SK-N-SH (cell line): ENCODE measurements at regions not wholly inside any gene's neighbourhood (a gene's known extent, or its start where the extent isn't known, plus 50 kb on each side); places are given as distances from the start of the nearest gene placed in this dataset.

Source experiments
- CTCF ChIA-PET: fragments of 300-600, 350-600 bp; formaldehyde crosslinking; extraction: SDS; loops from one replicate; lab custom pipeline; 2021; lab: Yijun Ruan, JAX
- POLR2A ChIA-PET: fragments of 350-600 bp; sonication (Branson Sonifier 250); formaldehyde crosslinking; extraction: SDS; loops from one replicate; lab custom pipeline; 2020; ENCODE audit warnings: antibody characterized with exemption, inconsistent platforms; lab: Yijun Ruan, JAX
- DNase-seq: peaks from one replicate; pipeline ENCODE4 v3.0.0; 2012
- H2AFZ ChIP-seq: fragments of 200-600 bp; sonication (generic); 2 replicates; pipeline ENCODE4 v1.8.1; 2016; ENCODE audit warnings: antibody characterized with exemption, mild to moderate bottlenecking, low read depth
- H3F3A ChIP-seq: fragments of 200-600 bp; sonication (generic); replicated peaks from 2 replicates; pipeline ENCODE3; 2016; ENCODE audit warnings: antibody characterized with exemption, mild to moderate bottlenecking; ENCODE audit not compliant: insufficient read depth
- H3K27ac ChIP-seq, 2 experiments: fragments of 200-500 bp in 1 of 2; fragments of 200-600 bp in 1 of 2; sonication (Bioruptor generic) in 1 of 2; sonication (generic), shearing (Covaris generic) in 1 of 2; 2 replicates each; pipeline versions ENCODE4 v1.5.1 to v1.6.1; 2014 to 2016; ENCODE audit warnings: low read depth in 2 of 2, inconsistent platforms in 1 of 2, low read length in 1 of 2, mild to moderate bottlenecking in 1 of 2, mixed read lengths in 1 of 2
- H3K27me3 ChIP-seq: fragments of 200-600 bp; sonication (generic), shearing (Covaris generic); 2 replicates; pipeline ENCODE4 v1.6.1; 2016; ENCODE audit warnings: mixed run types; ENCODE audit not compliant: insufficient read depth
- H3K36me3 ChIP-seq, 2 experiments: fragments of 200-500 bp in 1 of 2; fragments of 200-600 bp in 1 of 2; sonication (Bioruptor generic) in 1 of 2; sonication (generic) in 1 of 2; replicated peaks in 1 of 2; 2 replicates each; pipeline versions ENCODE3 to v1.5.1; 2014 to 2016; ENCODE audit warnings: low read length in 1 of 2, mild to moderate bottlenecking in 1 of 2; ENCODE audit not compliant: insufficient read depth in 2 of 2, control insufficient read depth in 1 of 2
- H3K4me1 ChIP-seq, 2 experiments: fragments of 200-500 bp in 1 of 2; fragments of 200-600 bp in 1 of 2; sonication (Bioruptor generic) in 1 of 2; sonication (generic), shearing (Covaris generic) in 1 of 2; 2 replicates each; pipeline versions ENCODE4 v1.5.1 to v1.6.1; 2014 to 2016; ENCODE audit warnings: low read depth in 1 of 2, low read length in 1 of 2, mixed run types in 1 of 2; ENCODE audit not compliant: insufficient read depth in 2 of 2, control insufficient read depth in 1 of 2
- H3K4me2 ChIP-seq: fragments of 200-600 bp; sonication (generic), shearing (Covaris generic); 2 replicates; pipeline ENCODE4 v1.6.1; 2017; ENCODE audit warnings: mixed run types
- H3K4me3 ChIP-seq, 2 experiments: fragments of 200-500 bp in 1 of 2; fragments of 200-600 bp in 1 of 2; sonication (Bioruptor generic) in 1 of 2; sonication (generic), shearing (Covaris generic) in 1 of 2; 2 replicates each; pipeline versions ENCODE4 v1.5.1 to v1.8.1; 2014 to 2016; ENCODE audit warnings: low read depth in 2 of 2, inconsistent platforms in 1 of 2, low read length in 1 of 2, mild to moderate bottlenecking in 1 of 2, mixed read lengths in 1 of 2, moderate library complexity in 1 of 2
- H3K79me2 ChIP-seq: fragments of 200-600 bp; sonication (generic); 2 replicates; pipeline ENCODE4 v1.8.1; 2017; ENCODE audit warnings: mild to moderate bottlenecking; ENCODE audit not compliant: insufficient read depth
- H3K9ac ChIP-seq: fragments of 200-600 bp; sonication (generic); 2 replicates; pipeline ENCODE4 v1.6.1; 2017; ENCODE audit warnings: mixed run types
- H3K9me2 ChIP-seq: fragments of 200-600 bp; sonication (generic); 2 replicates; pipeline ENCODE4 v1.6.1; 2017; ENCODE audit warnings: mixed run types
- H3K9me3 ChIP-seq: fragments of 200-600 bp; sonication (generic); 2 replicates; pipeline ENCODE4 v1.6.1; 2017; ENCODE audit warnings: mixed run types, mild to moderate bottlenecking, moderate library complexity
- H4K20me1 ChIP-seq: fragments of 200-600 bp; sonication (generic); 2 replicates; pipeline ENCODE4 v1.6.1; 2017; ENCODE audit warnings: mild to moderate bottlenecking, mixed run types; ENCODE audit not compliant: insufficient read depth
- CHD2 ChIP-seq: fragments of 150-350 bp; IDR thresholded peaks from 2 replicates; pipeline ENCODE4 v1.6.1; 2018; ENCODE audit warnings: low read length; ENCODE audit not compliant: partially characterized antibody
- EP300 ChIP-seq, 2 experiments: IDR thresholded peaks; 2 replicates each; pipeline versions ENCODE4 v1.4.0 to v1.6.1; 2012; ENCODE audit warnings: borderline replicate concordance in 1 of 2, low read depth in 1 of 2, low read length in 1 of 2
- EZH2phosphoT487 ChIP-seq: fragments of 200-600 bp; sonication (generic); IDR thresholded peaks from 2 replicates; pipeline ENCODE4 v1.6.1; 2017; ENCODE audit warnings: low read depth, mixed run types, mild to moderate bottlenecking, antibody characterized with exemption, moderate library complexity, borderline replicate concordance
- FOXM1 ChIP-seq: IDR thresholded peaks from 2 replicates; pipeline ENCODE4 v1.4.0; 2012; ENCODE audit warnings: low read depth, mild to moderate bottlenecking
- GATA2 ChIP-seq: sonication (generic); formaldehyde crosslinking; IDR thresholded peaks from 2 replicates; pipeline ENCODE4 v1.5.0; 2020; ENCODE audit warnings: mild to moderate bottlenecking, missing genetic modification reagents
- NFIC ChIP-seq: IDR thresholded peaks from 2 replicates; pipeline ENCODE4 v1.4.0; 2012; ENCODE audit warnings: borderline replicate concordance
- NRF1 ChIP-seq: IDR thresholded peaks from 2 replicates; pipeline ENCODE4 v1.6.1; 2012; ENCODE audit warnings: low read depth, mild to moderate bottlenecking, low read length
- RAD21 ChIP-seq: IDR thresholded peaks from 2 replicates; pipeline ENCODE4 v1.6.1; 2012; ENCODE audit warnings: mild to moderate bottlenecking, low read length
- RCOR1 ChIP-seq: fragments of 150-350 bp; IDR thresholded peaks from 2 replicates; pipeline ENCODE4 v1.6.1; 2017; ENCODE audit warnings: antibody characterized with exemption, low read length
- RXRA ChIP-seq: IDR thresholded peaks from 2 replicates; pipeline ENCODE4 v1.4.0; 2012; ENCODE audit warnings: low read depth, mild to moderate bottlenecking, borderline replicate concordance
- SMC3 ChIP-seq: IDR thresholded peaks from 2 replicates; pipeline ENCODE4 v1.6.1; 2012; ENCODE audit warnings: low read depth, low read length, improper control_type of control experiment
- TAF1 ChIP-seq: IDR thresholded peaks from 2 replicates; pipeline ENCODE4 v1.6.1; 2012; ENCODE audit warnings: low read depth, mild to moderate bottlenecking, low read length, moderate library complexity, borderline replicate concordance
- TCF12 ChIP-seq: IDR thresholded peaks from 2 replicates; pipeline ENCODE4 v1.4.0; 2012
- WGBS: methylation state at CpG from one replicate; pipeline ENCODE4 v1.1.6; 2017; ENCODE audit warnings: low lambda C conversion rate; 5-methylcytosine and 5-hydroxymethylcytosine counted together
- TF ChIP-seq, protein P1 (sequence below): IDR thresholded peaks from 2 replicates; pipeline ENCODE4 v1.4.0; 2012; ENCODE audit warnings: low read depth
- TF ChIP-seq, protein P2 (sequence below): fragments of 200-600 bp; sonication (generic); IDR thresholded peaks from 2 replicates; pipeline ENCODE4 v1.6.1; 2017; ENCODE audit warnings: antibody characterized with exemption, mild to moderate bottlenecking, moderate library complexity
- TF ChIP-seq, protein P3 (sequence below): IDR thresholded peaks from 2 replicates; pipeline ENCODE4 v1.4.0; 2012; ENCODE audit warnings: low read depth, borderline replicate concordance
- TF ChIP-seq, protein P4 (sequence below): fragments of 150-350 bp; IDR thresholded peaks from 2 replicates; pipeline ENCODE4 v1.6.1; 2017; ENCODE audit warnings: antibody characterized with exemption, low read length, low read depth, borderline replicate concordance
- TF ChIP-seq, protein P5 (sequence below): IDR thresholded peaks from 2 replicates; pipeline ENCODE4 v1.4.0; 2012; ENCODE audit warnings: low read depth, borderline replicate concordance

DNA sequence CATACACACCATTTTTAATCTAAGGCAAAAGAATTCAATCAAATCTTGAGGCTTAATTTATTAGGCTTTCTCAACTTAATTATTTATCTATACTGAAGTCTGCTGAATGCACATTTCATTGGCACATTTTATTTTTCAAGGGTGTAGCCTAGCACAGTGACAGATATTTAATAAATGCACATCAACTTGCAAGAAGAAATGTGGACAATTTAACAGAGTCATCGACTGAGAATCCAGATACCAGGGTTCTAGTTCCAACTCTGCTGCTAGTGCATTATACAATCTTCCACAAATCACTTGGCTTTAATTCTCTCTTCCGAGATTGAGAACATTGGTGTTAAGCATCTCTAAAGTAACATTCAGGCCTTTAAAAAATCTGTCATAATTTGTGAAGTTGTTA is 88.5 kb upstream of the RBBP8 start:
- Histone ChIP-seq H3K27me3 (no peaks in the 10 kb centered on the region), H3K27ac (no peak overlapping the region), H3K79me2 (no peaks in the 10 kb centered on the region), H3K9me2 (no peaks in the 10 kb centered on the region), H2AFZ (no peak overlapping the region), H3K9ac (no peak overlapping the region), H4K20me1 (no peaks in the 10 kb centered on the region), H3K9me3 (no peaks in the 10 kb centered on the region), H3F3A (no peaks in the 10 kb centered on the region), H3K36me3 (no peaks in the 10 kb centered on the region), H3K4me1 (peaks cover 0 to 3% of the 10 kb centered on the region in 2 experiments; a peak in 2 of 4 replicates), H3K4me2 (no peak overlapping the region), H3K4me3 (no peak overlapping the region)
- CTCF ChIA-PET, result no interaction called here
- WGBS, result 55% methylated on average over 2 of the region's 2 CpGs
- POLR2A ChIA-PET, result no interaction called here
- no peak for DNase-seq
- TF ChIP-seq SMC3, result no peak
- TF ChIP-seq RXRA, result no peak
- TF ChIP-seq, protein P1, sequence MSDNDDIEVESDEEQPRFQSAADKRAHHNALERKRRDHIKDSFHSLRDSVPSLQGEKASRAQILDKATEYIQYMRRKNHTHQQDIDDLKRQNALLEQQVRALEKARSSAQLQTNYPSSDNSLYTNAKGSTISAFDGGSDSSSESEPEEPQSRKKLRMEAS, result no peak
- TF ChIP-seq TCF12, result no peak
- TF ChIP-seq NRF1, result no peak
- TF ChIP-seq TAF1, result no peak
- TF ChIP-seq, protein P2, sequence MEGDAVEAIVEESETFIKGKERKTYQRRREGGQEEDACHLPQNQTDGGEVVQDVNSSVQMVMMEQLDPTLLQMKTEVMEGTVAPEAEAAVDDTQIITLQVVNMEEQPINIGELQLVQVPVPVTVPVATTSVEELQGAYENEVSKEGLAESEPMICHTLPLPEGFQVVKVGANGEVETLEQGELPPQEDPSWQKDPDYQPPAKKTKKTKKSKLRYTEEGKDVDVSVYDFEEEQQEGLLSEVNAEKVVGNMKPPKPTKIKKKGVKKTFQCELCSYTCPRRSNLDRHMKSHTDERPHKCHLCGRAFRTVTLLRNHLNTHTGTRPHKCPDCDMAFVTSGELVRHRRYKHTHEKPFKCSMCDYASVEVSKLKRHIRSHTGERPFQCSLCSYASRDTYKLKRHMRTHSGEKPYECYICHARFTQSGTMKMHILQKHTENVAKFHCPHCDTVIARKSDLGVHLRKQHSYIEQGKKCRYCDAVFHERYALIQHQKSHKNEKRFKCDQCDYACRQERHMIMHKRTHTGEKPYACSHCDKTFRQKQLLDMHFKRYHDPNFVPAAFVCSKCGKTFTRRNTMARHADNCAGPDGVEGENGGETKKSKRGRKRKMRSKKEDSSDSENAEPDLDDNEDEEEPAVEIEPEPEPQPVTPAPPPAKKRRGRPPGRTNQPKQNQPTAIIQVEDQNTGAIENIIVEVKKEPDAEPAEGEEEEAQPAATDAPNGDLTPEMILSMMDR, result no peak
- no peak for TF ChIP-seq EZH2phosphoT487
- TF ChIP-seq EP300 (IDR thresholded peaks at IDR 0.05; ENCODE audit: borderline replicate concordance in 1 of 2, low read depth in 1 of 2, low read length in 1 of 2), result no peak
- TF ChIP-seq RCOR1, result no peak
- no peak for TF ChIP-seq NFIC
- no peak for TF ChIP-seq FOXM1

DNA sequence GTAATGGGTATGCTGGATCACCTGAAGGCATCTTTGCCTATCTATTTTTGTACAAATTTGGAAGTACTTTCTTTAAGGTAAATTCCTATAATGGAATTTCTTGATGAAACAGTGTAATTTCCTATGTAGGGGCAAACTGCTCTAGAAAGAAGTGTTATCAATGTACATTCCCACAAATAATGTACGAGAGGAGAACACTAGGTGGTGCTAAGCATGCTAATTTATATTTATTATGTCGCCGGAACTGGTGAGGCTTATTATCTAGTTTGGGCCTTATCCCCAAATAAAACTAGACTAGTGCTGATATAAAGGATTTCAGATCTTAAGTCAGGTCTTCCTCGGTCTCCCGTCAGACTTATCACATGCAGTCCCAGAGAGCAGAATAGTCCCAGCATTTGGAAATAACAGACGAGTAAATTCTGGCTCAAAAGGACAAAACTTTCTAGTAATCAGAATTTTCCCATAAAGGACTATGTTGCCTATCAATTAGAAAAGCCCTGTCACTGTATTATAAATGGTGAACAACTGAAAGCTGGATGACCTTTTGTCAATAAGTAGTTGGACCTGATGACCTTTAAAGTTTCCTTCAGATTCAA is 86.9 kb upstream of the RBBP8 start:
- no peak overlapping the region for H3K4me2 ChIP-seq
- no peak for TF ChIP-seq GATA2 (CRISPR knock-in tag)
- TF ChIP-seq, protein P2, result peak; percentile 58
- no peak for TF ChIP-seq TAF1
- peak; percentile 52 for TF ChIP-seq SMC3
- TF ChIP-seq CHD2, result peak; percentile 18
- peak; percentile 67 for TF ChIP-seq RAD21
- TF ChIP-seq, protein P3, sequence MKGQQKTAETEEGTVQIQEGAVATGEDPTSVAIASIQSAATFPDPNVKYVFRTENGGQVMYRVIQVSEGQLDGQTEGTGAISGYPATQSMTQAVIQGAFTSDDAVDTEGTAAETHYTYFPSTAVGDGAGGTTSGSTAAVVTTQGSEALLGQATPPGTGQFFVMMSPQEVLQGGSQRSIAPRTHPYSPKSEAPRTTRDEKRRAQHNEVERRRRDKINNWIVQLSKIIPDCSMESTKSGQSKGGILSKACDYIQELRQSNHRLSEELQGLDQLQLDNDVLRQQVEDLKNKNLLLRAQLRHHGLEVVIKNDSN, result no peak
- TF ChIP-seq, protein P4, sequence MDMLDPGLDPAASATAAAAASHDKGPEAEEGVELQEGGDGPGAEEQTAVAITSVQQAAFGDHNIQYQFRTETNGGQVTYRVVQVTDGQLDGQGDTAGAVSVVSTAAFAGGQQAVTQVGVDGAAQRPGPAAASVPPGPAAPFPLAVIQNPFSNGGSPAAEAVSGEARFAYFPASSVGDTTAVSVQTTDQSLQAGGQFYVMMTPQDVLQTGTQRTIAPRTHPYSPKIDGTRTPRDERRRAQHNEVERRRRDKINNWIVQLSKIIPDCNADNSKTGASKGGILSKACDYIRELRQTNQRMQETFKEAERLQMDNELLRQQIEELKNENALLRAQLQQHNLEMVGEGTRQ, result no peak
- TF ChIP-seq, protein P5, sequence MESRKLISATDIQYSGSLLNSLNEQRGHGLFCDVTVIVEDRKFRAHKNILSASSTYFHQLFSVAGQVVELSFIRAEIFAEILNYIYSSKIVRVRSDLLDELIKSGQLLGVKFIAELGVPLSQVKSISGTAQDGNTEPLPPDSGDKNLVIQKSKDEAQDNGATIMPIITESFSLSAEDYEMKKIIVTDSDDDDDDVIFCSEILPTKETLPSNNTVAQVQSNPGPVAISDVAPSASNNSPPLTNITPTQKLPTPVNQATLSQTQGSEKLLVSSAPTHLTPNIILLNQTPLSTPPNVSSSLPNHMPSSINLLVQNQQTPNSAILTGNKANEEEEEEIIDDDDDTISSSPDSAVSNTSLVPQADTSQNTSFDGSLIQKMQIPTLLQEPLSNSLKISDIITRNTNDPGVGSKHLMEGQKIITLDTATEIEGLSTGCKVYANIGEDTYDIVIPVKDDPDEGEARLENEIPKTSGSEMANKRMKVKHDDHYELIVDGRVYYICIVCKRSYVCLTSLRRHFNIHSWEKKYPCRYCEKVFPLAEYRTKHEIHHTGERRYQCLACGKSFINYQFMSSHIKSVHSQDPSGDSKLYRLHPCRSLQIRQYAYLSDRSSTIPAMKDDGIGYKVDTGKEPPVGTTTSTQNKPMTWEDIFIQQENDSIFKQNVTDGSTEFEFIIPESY, result no peak
- TF ChIP-seq, all 33 proteins: peak for 4
- Histone ChIP-seq H2AFZ (no peak overlapping the region), H3K9me2 (no peaks in the 10 kb centered on the region), H3K27ac (no peak overlapping the region; a peak in 1 of 4 replicates), H3K79me2 (no peaks in the 10 kb centered on the region), H3K9me3 (no peaks in the 10 kb centered on the region), H3K36me3 (no peaks in the 10 kb centered on the region), H3F3A (no peaks in the 10 kb centered on the region), H3K27me3 (no peaks in the 10 kb centered on the region), H3K9ac (no peak overlapping the region), H3K4me3 (no peak overlapping the region), H3K4me1 (peaks cover 0 to 3% of the 10 kb centered on the region in 2 experiments; a peak in 2 of 4 replicates), H4K20me1 (no peaks in the 10 kb centered on the region)
- ChIA-PET CTCF (interaction anchor here (0.5 to 3.1 kb wide), 22 partner anchors 8 to 559 kb away, joined by 3 to 16 read pairs (median 4); no protein-coding TSS in a partner anchor), POLR2A (no interaction called here)
- peak; percentile 35 for DNase-seq
- 40% methylated on average over 6 of the region's 6 CpGs for WGBS
